IMR-90 (cell line): ENCODE measurements at regions not wholly inside any gene's neighbourhood (a gene's known extent, or its start where the extent isn't known, plus 50 kb on each side); places are given as distances from the start of the nearest gene placed in this dataset.

Source experiments
- ATAC-seq: fragments of 200-7000 bp; cut with Tn5 transposase; 2 replicates; pipeline ENCODE4 v1.9.1; 2020; ENCODE audit warnings: low read depth, mild to moderate bottlenecking, moderate library complexity
- BruUV-seq: library from RNA; stranded (reverse); fragments of 400-500 nt; replicated peaks from 2 replicates; lab custom pipeline; 2021; lab: Mats Ljungman, UMichigan
- CTCF ChIA-PET: fragments of 300-600 bp; formaldehyde crosslinking; extraction: SDS; loops from one replicate; lab custom pipeline; 2021; ENCODE audit warnings: antibody characterized with exemption; lab: Yijun Ruan, JAX
- POLR2A ChIA-PET: fragments of 300-600 bp; sonication (Branson Sonifier 250); formaldehyde crosslinking; loops from one replicate; lab custom pipeline; 2022; ENCODE audit warnings: antibody characterized with exemption; ENCODE audit not compliant: unreplicated experiment; lab: Charles Lee
- DNase-seq: peaks from one replicate; pipeline ENCODE4 v3.0.0; 2013
- H2AFZ ChIP-seq: replicated peaks from 2 replicates; pipeline ENCODE3; 2013; ENCODE audit warnings: low read length, mild to moderate bottlenecking; ENCODE audit not compliant: poor library complexity
- H2AK5ac ChIP-seq: 2 replicates; pipeline ENCODE4 v1.6.1; 2013; ENCODE audit warnings: low read depth, low read length, inconsistent platforms
- H2AK9ac ChIP-seq: replicated peaks from 2 replicates; pipeline ENCODE3; 2013; ENCODE audit warnings: mild to moderate bottlenecking, low read depth, low read length, moderate library complexity; ENCODE audit not compliant: poor library complexity
- H2BK120ac ChIP-seq: 2 replicates; pipeline ENCODE4 v1.6.1; 2013; ENCODE audit warnings: low read depth, low read length, inconsistent platforms
- H2BK15ac ChIP-seq: 3 replicates; pipeline ENCODE4 v1.6.1; 2013; ENCODE audit warnings: low read depth, low read length, inconsistent platforms
- H2BK20ac ChIP-seq: 2 replicates; pipeline ENCODE4 v1.6.1; 2013; ENCODE audit warnings: low read depth, mild to moderate bottlenecking, inconsistent platforms, low read length, moderate library complexity
- H2BK5ac ChIP-seq: 2 replicates; pipeline ENCODE4 v1.6.1; 2013; ENCODE audit warnings: mild to moderate bottlenecking, low read depth, low read length, inconsistent platforms; ENCODE audit not compliant: poor library complexity, severe bottlenecking
- H3K14ac ChIP-seq: replicated peaks from 2 replicates; pipeline ENCODE4 v1.6.1; 2013; ENCODE audit warnings: low read depth, low read length, inconsistent platforms
- H3K18ac ChIP-seq: 2 replicates; pipeline ENCODE4 v1.6.1; 2013; ENCODE audit warnings: low read depth, low read length, control low read depth
- H3K23ac ChIP-seq: 2 replicates; pipeline ENCODE4 v1.6.1; 2013; ENCODE audit warnings: low read depth, low read length, inconsistent platforms
- H3K27ac ChIP-seq: 2 replicates; pipeline ENCODE4 v1.5.1; 2013; ENCODE audit warnings: mild to moderate bottlenecking, control low read depth, low read length; ENCODE audit not compliant: insufficient read depth
- H3K27me3 ChIP-seq: 2 replicates; pipeline ENCODE4 v1.6.1; 2013; ENCODE audit warnings: low read length; ENCODE audit not compliant: control insufficient read depth, insufficient read depth
- H3K36me3 ChIP-seq: 2 replicates; pipeline ENCODE4 v1.6.1; 2013; ENCODE audit warnings: low read length, mixed read lengths; ENCODE audit not compliant: control insufficient read depth, insufficient read depth
- H3K4ac ChIP-seq: 2 replicates; pipeline ENCODE4 v1.6.1; 2013; ENCODE audit warnings: low read depth, low read length, inconsistent platforms
- H3K4me1 ChIP-seq: 2 replicates; pipeline ENCODE4 v1.6.1; 2013; ENCODE audit warnings: low read length, mixed read lengths; ENCODE audit not compliant: control insufficient read depth, insufficient read depth
- H3K4me2 ChIP-seq: 2 replicates; pipeline ENCODE4 v1.6.1; 2013; ENCODE audit warnings: low read depth, mild to moderate bottlenecking, control low read depth, low read length, moderate library complexity
- H3K4me3 ChIP-seq: 2 replicates; pipeline ENCODE4 v1.5.1; 2013; ENCODE audit warnings: low read depth, mild to moderate bottlenecking, control low read depth, low read length, moderate library complexity; ENCODE audit not compliant: insufficient read depth
- H3K56ac ChIP-seq: 2 replicates; pipeline ENCODE4 v1.6.1; 2013; ENCODE audit warnings: low read length, inconsistent platforms; ENCODE audit not compliant: insufficient read depth; ENCODE audit errors: extremely low read depth
- H3K79me1 ChIP-seq, 2 experiments: 2 replicates each; pipeline ENCODE4 v1.6.1; 2013; ENCODE audit warnings: low read length in 2 of 2, inconsistent platforms in 1 of 2, low read depth in 1 of 2
- H3K9ac ChIP-seq: 2 replicates; pipeline ENCODE4 v1.6.1; 2013; ENCODE audit warnings: low read depth, low read length, control low read depth
- H3K9me1 ChIP-seq: 2 replicates; pipeline ENCODE4 v1.6.1; 2013; ENCODE audit warnings: low read length, inconsistent platforms; ENCODE audit not compliant: insufficient read depth
- H3K9me3 ChIP-seq: 2 replicates; pipeline ENCODE4 v1.6.1; 2013; ENCODE audit warnings: low read length; ENCODE audit not compliant: control insufficient read depth, insufficient read depth
- H4K20me1 ChIP-seq: 2 replicates; pipeline ENCODE4 v1.6.1; 2013; ENCODE audit warnings: low read length, inconsistent platforms; ENCODE audit not compliant: insufficient read depth
- H4K5ac ChIP-seq: 2 replicates; pipeline ENCODE4 v1.6.1; 2013; ENCODE audit warnings: mild to moderate bottlenecking, low read depth, low read length, control low read depth
- H4K8ac ChIP-seq, 2 experiments: 2 replicates each; pipeline ENCODE4 v1.6.1; 2013; ENCODE audit warnings: low read depth in 2 of 2, low read length in 2 of 2, control low read depth in 1 of 2, inconsistent platforms in 1 of 2
- H4K91ac ChIP-seq: 2 replicates; pipeline ENCODE4 v1.6.1; 2013; ENCODE audit warnings: low read depth, low read length, inconsistent platforms; ENCODE audit not compliant: insufficient read depth
- BHLHE40 ChIP-seq: fragments of 150-350 bp; IDR thresholded peaks from 2 replicates; pipeline ENCODE4 v1.6.1; 2016; ENCODE audit warnings: mild to moderate bottlenecking, low read depth, low read length
- CEBPB ChIP-seq: IDR thresholded peaks from 2 replicates; pipeline ENCODE4 v1.6.1; 2012; ENCODE audit warnings: low read depth, low read length, improper control_type of control experiment
- CHD1 ChIP-seq: IDR thresholded peaks from 2 replicates; pipeline ENCODE4 v1.6.1; 2012; ENCODE audit warnings: low read depth, low read length, improper control_type of control experiment
- CTCF ChIP-seq: conservative IDR thresholded peaks from 2 replicates; pipeline ENCODE4 v1.5.1; 2012; ENCODE audit warnings: mild to moderate bottlenecking, low read depth, low read length, improper control_type of control experiment
- FOS ChIP-seq: fragments of 150-350 bp; IDR thresholded peaks from 2 replicates; pipeline ENCODE4 v1.6.1; 2016; ENCODE audit warnings: low read depth, low read length
- MAFK ChIP-seq: IDR thresholded peaks from 2 replicates; pipeline ENCODE4 v1.6.1; 2012; ENCODE audit warnings: low read depth, low read length, improper control_type of control experiment
- MAZ ChIP-seq: IDR thresholded peaks from 2 replicates; pipeline ENCODE4 v1.6.1; 2012; ENCODE audit warnings: low read depth, mild to moderate bottlenecking, low read length, improper control_type of control experiment, moderate library complexity, borderline replicate concordance
- MXI1 ChIP-seq: IDR thresholded peaks from 2 replicates; pipeline ENCODE4 v1.6.1; 2012; ENCODE audit warnings: low read depth, mild to moderate bottlenecking, low read length, moderate library complexity, borderline replicate concordance
- NFE2L2 ChIP-seq: fragments of 150-350 bp; IDR thresholded peaks from 2 replicates; pipeline ENCODE4 v1.6.1; 2016; ENCODE audit warnings: low read depth, mild to moderate bottlenecking, low read length
- POLR2A ChIP-seq: IDR thresholded peaks from 2 replicates; pipeline ENCODE4 v1.6.1; 2012; ENCODE audit warnings: mild to moderate bottlenecking, low read depth, low read length
- RAD21 ChIP-seq: IDR thresholded peaks from 2 replicates; pipeline ENCODE4 v1.6.1; 2012; ENCODE audit warnings: low read length, improper control_type of control experiment
- RCOR1 ChIP-seq: IDR thresholded peaks from 2 replicates; pipeline ENCODE4 v1.6.1; 2012; ENCODE audit warnings: mild to moderate bottlenecking, low read length, improper control_type of control experiment; ENCODE audit not compliant: insufficient replicate concordance
- RFX5 ChIP-seq: IDR thresholded peaks from 2 replicates; pipeline ENCODE4 v1.8.0; 2012; ENCODE audit warnings: low read depth, mild to moderate bottlenecking, low read length, moderate library complexity
- SMC3 ChIP-seq: fragments of 150-350 bp; IDR thresholded peaks from 2 replicates; pipeline ENCODE4 v1.6.1; 2016; ENCODE audit warnings: low read depth, mild to moderate bottlenecking, antibody characterized with exemption, low read length, moderate library complexity
- USF2 ChIP-seq: fragments of 150-350 bp; IDR thresholded peaks from 2 replicates; pipeline ENCODE4 v1.6.1; 2017; ENCODE audit warnings: mild to moderate bottlenecking, antibody characterized with exemption, low read length, low read depth
- WGBS, 2 experiments: methylation state at CpG; one replicate each; pipeline versions ENCODE4 v1.1.5 to v1.1.7; 2013; ENCODE audit warnings: missing lambda C conversion rate in 2 of 2; ENCODE audit not compliant: insufficient read length in 1 of 2; ENCODE audit errors: extremely low coverage in 2 of 2; 5-methylcytosine and 5-hydroxymethylcytosine counted together
- dilution Hi-C: fragments of 300-500 bp; cut with HindIII; formaldehyde crosslinking; loops from one replicate; pipeline ENCODE4 v1.14.3; 2018; ENCODE audit warnings: low sequenced_read_pairs; ENCODE audit not compliant: unreplicated experiment
- in situ Hi-C: fragments of 300-500 bp; cut with MboI; formaldehyde crosslinking; loops from 3 replicates; pipeline ENCODE4 v1.14.3; 2019; ENCODE audit warnings: low sequenced_read_pairs, inconsistent platforms, mixed read lengths
- intact Hi-C: fragments of 100-400 bp; cut with micrococcal nuclease; formaldehyde crosslinking; loops from 2 replicates; pipeline ENCODE4 v1.10.0; 2022
- TF ChIP-seq, protein P1 (sequence below): fragments of 150-350 bp; IDR thresholded peaks from 2 replicates; pipeline ENCODE4 v1.6.1; 2016; ENCODE audit warnings: low read depth, mild to moderate bottlenecking, low read length, moderate library complexity, borderline replicate concordance

GRCh38 chr7:63030061-63030460 lies 968.6 kb upstream of the ZNF722 start:
- H3K4me3 ChIP-seq = no peak overlapping the region
- H3K23ac ChIP-seq = no peak overlapping the region
- no peak overlapping the region for H3K56ac ChIP-seq
- intact Hi-C loops = no loop called here
- no peaks in the 10 kb centered on the region for H3K79me1 ChIP-seq
- no peak overlapping the region for H2BK5ac ChIP-seq
- H4K20me1 ChIP-seq = no peaks in the 10 kb centered on the region
- dilution Hi-C loops = no loop called here
- H3K4me2 ChIP-seq = no peak overlapping the region
- ChIA-PET CTCF (no interaction called here), POLR2A (no interaction called here)
- no peak overlapping the region for H2AK5ac ChIP-seq
- H4K8ac ChIP-seq = no peak overlapping the region
- no peak for DNase-seq
- H3K4me1 ChIP-seq = no peaks in the 10 kb centered on the region
- no peak overlapping the region for H4K91ac ChIP-seq
- no peak overlapping the region for H4K5ac ChIP-seq
- H3K27me3 ChIP-seq = no peaks in the 10 kb centered on the region
- TF ChIP-seq RCOR1 (no peak), FOS (no peak), MAFK (no peak), RFX5 (no peak), CTCF (no peak), CEBPB (no peak), BHLHE40 (no peak), RAD21 (no peak), USF2 (no peak), MAZ (no peak), MXI1 (no peak), POLR2A (no peak), SMC3 (no peak), NFE2L2 (no peak), CHD1 (no peak)
- TF ChIP-seq, protein P1, sequence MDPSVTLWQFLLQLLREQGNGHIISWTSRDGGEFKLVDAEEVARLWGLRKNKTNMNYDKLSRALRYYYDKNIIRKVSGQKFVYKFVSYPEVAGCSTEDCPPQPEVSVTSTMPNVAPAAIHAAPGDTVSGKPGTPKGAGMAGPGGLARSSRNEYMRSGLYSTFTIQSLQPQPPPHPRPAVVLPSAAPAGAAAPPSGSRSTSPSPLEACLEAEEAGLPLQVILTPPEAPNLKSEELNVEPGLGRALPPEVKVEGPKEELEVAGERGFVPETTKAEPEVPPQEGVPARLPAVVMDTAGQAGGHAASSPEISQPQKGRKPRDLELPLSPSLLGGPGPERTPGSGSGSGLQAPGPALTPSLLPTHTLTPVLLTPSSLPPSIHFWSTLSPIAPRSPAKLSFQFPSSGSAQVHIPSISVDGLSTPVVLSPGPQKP = no peak
- no peak overlapping the region for H2BK15ac ChIP-seq
- BruUV-seq = no TSS peak
- WGBS, 2 experiments = 17% methylated on average over 1 of the region's 13 CpGs; no CpG with 5 or more reads in 1 of the 2 experiments
- H2AK9ac ChIP-seq = no peak overlapping the region
- H3K9me3 ChIP-seq = peaks cover 16% of the 10 kb centered on the region; the same call in 1 of the 2 replicates
- no peak overlapping the region for H2BK120ac ChIP-seq
- no peak overlapping the region for H3K27ac ChIP-seq
- no peak overlapping the region for H2AFZ ChIP-seq
- no peaks in the 10 kb centered on the region for H3K9me1 ChIP-seq
- H3K36me3 ChIP-seq = no peaks in the 10 kb centered on the region
- H3K9ac ChIP-seq = no peak overlapping the region
- in situ Hi-C loops = no loop called here
- ATAC-seq = no peak
- H3K14ac ChIP-seq = no peak overlapping the region
- no peak overlapping the region for H3K4ac ChIP-seq
- H3K18ac ChIP-seq = no peak overlapping the region
- H2BK20ac ChIP-seq = no peak overlapping the region
